ENCODE measurements at regions not wholly inside any gene's neighbourhood (a gene's known extent, or its start where the extent isn't known, plus 50 kb on each side); places are given as distances from the start of the nearest gene placed in this dataset.

GRCh38 chr10:6891924-6892323 is 311.8 kb upstream of the PRKCQ start:
- H3K9me3 ChIP-seq = no peaks in the 10 kb centered on the region
- DNase-seq (ENCODE audit: low spot score) = no peak

GRCh38 chr10:6889718-6890117 is 309.6 kb upstream of the PRKCQ start:
- DNase-seq (ENCODE audit: low spot score) = no peak
- no peak overlapping the region for H3K27ac ChIP-seq
- no peak overlapping the region for H3K4me3 ChIP-seq
- H3K9me3 ChIP-seq = no peaks in the 10 kb centered on the region
- H3K27me3 ChIP-seq = no peaks in the 10 kb centered on the region
- H3K36me3 ChIP-seq = no peaks in the 10 kb centered on the region
- TF ChIP-seq CTCF (IDR thresholded peaks at IDR 0.05) = no peak
- no peaks in the 10 kb centered on the region for H3K4me1 ChIP-seq

More at GRCh38 chr10:6891924-6892323, 311.8 kb upstream of the PRKCQ start:
- Histone ChIP-seq H3K27me3 (no peaks in the 10 kb centered on the region), H3K36me3 (no peaks in the 10 kb centered on the region), H3K4me1 (no peaks in the 10 kb centered on the region), H3K27ac (no peak overlapping the region), H3K4me3 (no peak overlapping the region)
- no peak for TF ChIP-seq CTCF (IDR thresholded peaks at IDR 0.05)

- DNase-seq (ENCODE audit: low spot score) = no peak
- Histone ChIP-seq H3K36me3 (no peaks in the 10 kb centered on the region), H3K27me3 (no peaks in the 10 kb centered on the region), H3K4me3 (no peak overlapping the region), H3K9me3 (no peaks in the 10 kb centered on the region), H3K27ac (no peak overlapping the region), H3K4me1 (no peaks in the 10 kb centered on the region)
- TF ChIP-seq CTCF (IDR thresholded peaks at IDR 0.05) = no peak
Measured at GRCh38 chr10:6888434-6888833, 308.4 kb upstream of the PRKCQ start.

GRCh38 chr10:6885284-6885683 is 305.2 kb upstream of the PRKCQ start:
- TF ChIP-seq CTCF (IDR thresholded peaks at IDR 0.05) = no peak
- Histone ChIP-seq H3K27me3 (no peaks in the 10 kb centered on the region), H3K4me1 (no peaks in the 10 kb centered on the region), H3K27ac (no peak overlapping the region), H3K36me3 (no peaks in the 10 kb centered on the region), H3K9me3 (no peaks in the 10 kb centered on the region), H3K4me3 (no peak overlapping the region)
- no peak for DNase-seq (ENCODE audit: low spot score)

- Histone ChIP-seq H3K4me1 (no peaks in the 10 kb centered on the region), H3K9me3 (no peaks in the 10 kb centered on the region), H3K27me3 (no peaks in the 10 kb centered on the region), H3K4me3 (no peak overlapping the region), H3K27ac (no peak overlapping the region), H3K36me3 (no peaks in the 10 kb centered on the region)
- no peak for TF ChIP-seq CTCF (IDR thresholded peaks at IDR 0.05)
- DNase-seq (ENCODE audit: low spot score) = no peak
Measured at GRCh38 chr10:6881987-6882386, 301.9 kb upstream of the PRKCQ start.

GRCh38 chr10:6877722-6878392 is 297.8 kb upstream of the PRKCQ start:
- no peaks in the 10 kb centered on the region for H3K4me1 ChIP-seq
- no peak for DNase-seq (ENCODE audit: low spot score)
- TF ChIP-seq CTCF (IDR thresholded peaks at IDR 0.05) = no peak
- no peaks in the 10 kb centered on the region for H3K9me3 ChIP-seq
- H3K27me3 ChIP-seq = no peaks in the 10 kb centered on the region
- H3K36me3 ChIP-seq = no peaks in the 10 kb centered on the region
- H3K27ac ChIP-seq = no peak overlapping the region
- no peak overlapping the region for H3K4me3 ChIP-seq

Data from right atrium auricular region (tissue), 2 donors.